ENCODE measurements at regions not wholly inside any gene's neighbourhood (a gene's known extent, or its start where the extent isn't known, plus 50 kb on each side); places are given as distances from the start of the nearest gene placed in this dataset.

DNA sequence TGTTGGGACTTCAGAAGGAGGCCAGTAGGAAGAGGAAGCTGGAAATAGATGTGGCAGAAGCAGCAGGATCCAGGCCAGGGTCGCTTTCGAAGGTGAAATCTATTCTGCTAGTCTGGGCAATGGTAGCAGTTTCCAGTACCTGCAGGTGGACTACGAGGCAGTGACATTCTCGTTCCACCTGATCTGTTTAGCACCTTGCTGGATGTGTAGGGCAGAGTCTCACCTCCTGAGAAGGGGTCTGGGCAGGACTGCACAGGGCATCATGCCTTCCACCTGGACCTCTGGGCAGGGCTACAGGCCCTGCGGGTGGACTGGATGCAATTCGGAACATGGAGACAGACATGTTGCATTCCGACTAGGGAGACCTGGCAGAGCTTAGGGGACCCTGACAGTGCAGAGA, 254.8 kb upstream of the ZNF32 start:
- ChIA-PET CTCF (interaction anchor here (1.0 kb wide), 1 partner anchor 980 kb away, joined by 3 read pairs; no protein-coding TSS in a partner anchor), POLR2A (no interaction called here)
- H3K27me3 ChIP-seq (ENCODE audit: control insufficient read depth, insufficient read depth, low read length), result no peaks in the 10 kb centered on the region
- DNase-seq (ENCODE audit: low read depth), result no peak
- TF ChIP-seq, protein P1, sequence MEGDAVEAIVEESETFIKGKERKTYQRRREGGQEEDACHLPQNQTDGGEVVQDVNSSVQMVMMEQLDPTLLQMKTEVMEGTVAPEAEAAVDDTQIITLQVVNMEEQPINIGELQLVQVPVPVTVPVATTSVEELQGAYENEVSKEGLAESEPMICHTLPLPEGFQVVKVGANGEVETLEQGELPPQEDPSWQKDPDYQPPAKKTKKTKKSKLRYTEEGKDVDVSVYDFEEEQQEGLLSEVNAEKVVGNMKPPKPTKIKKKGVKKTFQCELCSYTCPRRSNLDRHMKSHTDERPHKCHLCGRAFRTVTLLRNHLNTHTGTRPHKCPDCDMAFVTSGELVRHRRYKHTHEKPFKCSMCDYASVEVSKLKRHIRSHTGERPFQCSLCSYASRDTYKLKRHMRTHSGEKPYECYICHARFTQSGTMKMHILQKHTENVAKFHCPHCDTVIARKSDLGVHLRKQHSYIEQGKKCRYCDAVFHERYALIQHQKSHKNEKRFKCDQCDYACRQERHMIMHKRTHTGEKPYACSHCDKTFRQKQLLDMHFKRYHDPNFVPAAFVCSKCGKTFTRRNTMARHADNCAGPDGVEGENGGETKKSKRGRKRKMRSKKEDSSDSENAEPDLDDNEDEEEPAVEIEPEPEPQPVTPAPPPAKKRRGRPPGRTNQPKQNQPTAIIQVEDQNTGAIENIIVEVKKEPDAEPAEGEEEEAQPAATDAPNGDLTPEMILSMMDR (IDR thresholded peaks at IDR 0.05; ENCODE audit: insufficient read depth, low read depth, low read length), result no peak
- no peak overlapping the region for H3K4me3 ChIP-seq (ENCODE audit: low read depth, low read length)
- no peaks in the 10 kb centered on the region for H3K36me3 ChIP-seq (ENCODE audit: control insufficient read depth, insufficient read depth, low read length)

DNA sequence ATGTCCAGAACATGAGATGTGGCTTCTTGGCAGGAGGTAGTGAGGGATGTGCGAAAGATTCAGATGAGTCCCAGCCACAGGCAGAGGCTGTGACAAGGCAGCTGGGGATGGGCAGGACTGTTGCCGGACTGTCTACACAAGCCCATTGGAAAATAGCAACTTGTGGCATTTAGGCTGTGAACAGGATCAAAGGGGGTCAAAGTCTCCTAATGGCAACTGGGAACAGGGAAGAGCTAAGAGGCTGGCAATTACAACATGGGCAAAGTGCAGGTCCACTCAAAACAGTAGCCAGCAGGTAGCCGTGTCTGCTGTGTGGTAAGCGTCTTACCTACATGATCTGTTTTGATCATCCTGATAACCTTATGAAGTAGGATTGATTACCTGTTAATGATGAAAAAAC, 254.2 kb upstream of the ZNF32 start:
- Histone ChIP-seq H3K4me3 (ENCODE audit: low read depth, low read length) (no peak overlapping the region), H3K36me3 (ENCODE audit: control insufficient read depth, insufficient read depth, low read length) (no peaks in the 10 kb centered on the region), H3K27me3 (ENCODE audit: control insufficient read depth, insufficient read depth, low read length) (no peaks in the 10 kb centered on the region)
- CTCF ChIA-PET, result interaction anchor here (1.0 to 1.9 kb wide), 3 partner anchors 13 to 980 kb away, joined by 3 to 6 read pairs (median 4); no protein-coding TSS in a partner anchor
- POLR2A ChIA-PET, result no interaction called here
- TF ChIP-seq, protein P1 (IDR thresholded peaks at IDR 0.05; ENCODE audit: insufficient read depth, low read depth, low read length), result no peak
- no peak for DNase-seq (ENCODE audit: low read depth)

DNA sequence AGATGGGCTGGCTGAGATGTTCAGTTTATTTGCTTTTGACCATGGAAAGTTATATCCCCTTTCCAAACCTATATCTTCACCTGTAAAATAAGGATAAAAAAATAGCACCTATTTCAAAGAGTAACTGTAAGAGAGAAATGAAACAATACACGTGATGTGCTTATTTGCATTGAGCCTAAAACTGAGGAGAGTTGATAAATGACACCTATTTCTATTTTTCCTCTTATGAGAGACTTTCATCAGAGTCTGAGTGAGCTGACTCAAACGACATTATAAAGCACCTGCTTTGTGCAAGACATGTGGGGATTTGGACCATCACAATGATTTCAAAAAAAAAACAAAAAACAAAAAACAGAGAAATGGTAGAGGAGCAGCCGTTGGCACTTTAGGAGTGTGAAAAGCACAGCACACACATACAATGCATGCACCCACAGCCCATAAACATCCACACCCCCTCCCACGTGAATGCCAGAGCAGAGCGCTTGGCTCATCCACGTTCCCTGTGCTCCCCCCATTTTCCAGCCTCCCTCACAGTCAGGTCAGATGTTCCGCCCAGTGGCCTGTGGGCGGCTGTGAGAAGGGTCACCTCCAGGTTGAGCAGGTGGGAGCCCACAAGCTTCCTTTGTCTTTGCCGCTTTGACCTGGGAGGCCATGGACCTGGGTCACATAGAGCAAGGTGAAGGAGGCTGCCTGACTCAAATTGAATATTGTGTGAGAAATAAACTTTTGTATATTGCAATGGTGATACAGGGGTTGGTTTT, 253.2 kb upstream of the ZNF32 start:
- no peak overlapping the region for H3K4me3 ChIP-seq (ENCODE audit: low read depth, low read length)
- TF ChIP-seq, protein P1 (IDR thresholded peaks at IDR 0.05; ENCODE audit: insufficient read depth, low read depth, low read length), result no peak
- CTCF ChIA-PET, result interaction anchor here (1.0 to 1.9 kb wide), 7 partner anchors 8 to 409 kb away, joined by 3 to 6 read pairs (median 4); no protein-coding TSS in a partner anchor
- no peak for DNase-seq (ENCODE audit: low read depth)
- no peaks in the 10 kb centered on the region for H3K27me3 ChIP-seq (ENCODE audit: control insufficient read depth, insufficient read depth, low read length)
- POLR2A ChIA-PET, result no interaction called here
- H3K36me3 ChIP-seq (ENCODE audit: control insufficient read depth, insufficient read depth, low read length), result no peaks in the 10 kb centered on the region

DNA sequence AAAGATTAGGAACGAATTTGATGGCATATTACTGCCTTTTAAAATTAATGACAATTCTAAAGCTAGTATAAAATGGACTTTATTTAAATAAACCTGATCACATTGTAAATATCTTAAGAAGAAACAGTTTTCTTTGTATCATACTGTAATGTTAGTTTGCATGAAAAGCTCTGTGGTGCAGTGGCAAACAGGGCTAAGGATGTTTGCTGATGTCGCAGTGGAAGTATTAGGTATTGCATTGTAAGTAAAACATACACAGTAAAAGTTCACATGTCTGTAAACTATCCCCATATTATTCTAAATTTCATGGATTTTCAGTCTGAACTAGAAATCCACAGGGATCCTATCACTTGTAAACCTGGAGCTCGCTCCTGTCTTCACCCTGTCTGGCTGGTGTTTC, 252.6 kb upstream of the ZNF32 start:
- no peaks in the 10 kb centered on the region for H3K27me3 ChIP-seq (ENCODE audit: control insufficient read depth, insufficient read depth, low read length)
- TF ChIP-seq, protein P1 (IDR thresholded peaks at IDR 0.05; ENCODE audit: insufficient read depth, low read depth, low read length), result peak; percentile 23
- no peaks in the 10 kb centered on the region for H3K36me3 ChIP-seq (ENCODE audit: control insufficient read depth, insufficient read depth, low read length)
- POLR2A ChIA-PET, result no interaction called here
- DNase-seq (ENCODE audit: low read depth), result no peak
- no peak overlapping the region for H3K4me3 ChIP-seq (ENCODE audit: low read depth, low read length)
- CTCF ChIA-PET, result interaction anchor here (0.9 to 1.9 kb wide), 7 partner anchors 8 to 211 kb away, joined by 3 to 6 read pairs (median 4); no protein-coding TSS in a partner anchor

DNA sequence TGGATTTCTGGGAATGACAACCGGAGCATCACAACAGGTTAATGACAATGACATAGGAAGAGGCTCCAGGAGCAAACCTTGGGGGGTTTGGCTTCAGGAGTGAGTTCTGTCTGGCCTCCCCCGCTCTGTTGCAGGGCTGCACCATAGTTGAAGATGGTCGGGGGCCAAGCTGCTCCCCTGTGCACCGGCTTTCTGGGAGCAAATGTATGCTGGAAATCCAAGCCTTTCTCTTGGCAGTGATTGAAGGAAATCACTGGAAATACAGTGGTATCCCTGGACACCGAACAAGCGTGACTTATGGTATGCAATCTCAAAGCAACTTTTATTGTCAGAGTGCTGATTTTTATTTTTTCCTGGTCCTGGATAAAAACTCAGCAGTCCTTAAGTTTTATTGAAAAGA, 251.9 kb upstream of the ZNF32 start:
- ChIA-PET POLR2A (no interaction called here), CTCF (interaction anchor here (0.9 to 1.6 kb wide), 7 partner anchors 8 to 210 kb away, joined by 3 to 6 read pairs (median 3); no protein-coding TSS in a partner anchor)
- H3K36me3 ChIP-seq (ENCODE audit: control insufficient read depth, insufficient read depth, low read length), result no peaks in the 10 kb centered on the region
- H3K27me3 ChIP-seq (ENCODE audit: control insufficient read depth, insufficient read depth, low read length), result no peaks in the 10 kb centered on the region
- TF ChIP-seq, protein P1 (IDR thresholded peaks at IDR 0.05; ENCODE audit: insufficient read depth, low read depth, low read length), result no peak
- no peak for DNase-seq (ENCODE audit: low read depth)
- H3K4me3 ChIP-seq (ENCODE audit: low read depth, low read length), result no peak overlapping the region
